Heart left ventricle (tissue), 16 donors: ENCODE measurements at regions not wholly inside any gene's neighbourhood (a gene's known extent, or its start where the extent isn't known, plus 50 kb on each side); places are given as distances from the start of the nearest gene placed in this dataset.

Experiments used
- ATAC-seq, 4 donors: fragments of 200-7000 bp; cut with Tn5 transposase; one replicate each; pipeline ENCODE4 v1.9.1; 2020 to 2022; ENCODE audit warnings: moderate library complexity in 4 of 4, mild to moderate bottlenecking in 3 of 4, moderate number of reproducible peaks in 1 of 4
- DNase-seq, 5 donors: peaks; one replicate each; pipeline ENCODE4 v3.0.0-alpha.2; 2020
- H3K27ac ChIP-seq, 12 donors: fragments of 200-600 bp; sonication (generic) in 4 of 12; one replicate each; pipeline versions ENCODE4 v1.5.0 to v1.8.0; 2016 to 2022; ENCODE audit warnings: mild to moderate bottlenecking in 2 of 12
- H3K27me3 ChIP-seq, 9 donors: fragments of 200-600 bp; sonication (generic) in 2 of 9; one replicate each; pipeline versions ENCODE4 v1.5.1 to v1.8.0; 2016 to 2022; ENCODE audit warnings: mild to moderate bottlenecking in 3 of 9
- H3K36me3 ChIP-seq, 9 donors: fragments of 200-600 bp; sonication (generic) in 2 of 9; one replicate each; pipeline versions ENCODE4 v1.5.0 to v1.8.0; 2018 to 2022; ENCODE audit warnings: mild to moderate bottlenecking in 2 of 9
- H3K4me1 ChIP-seq, 12 donors: fragments of 200-600 bp; sonication (generic) in 4 of 12; one replicate each; pipeline versions ENCODE4 v1.5.0 to v1.8.0; 2016 to 2022; ENCODE audit warnings: mild to moderate bottlenecking in 3 of 12
- H3K4me3 ChIP-seq, 12 donors: fragments of 200-600 bp; sonication (generic) in 4 of 12; one replicate each; pipeline versions ENCODE4 v1.5.0 to v1.8.0; 2017 to 2022; ENCODE audit warnings: mild to moderate bottlenecking in 9 of 12, moderate library complexity in 4 of 12
- H3K9me3 ChIP-seq, 12 donors: fragments of 200-600 bp; sonication (generic) in 4 of 12; one replicate each; pipeline versions ENCODE4 v1.5.0 to v1.8.0; 2016 to 2022; ENCODE audit warnings: mild to moderate bottlenecking in 1 of 12
- POLR2A ChIP-seq, 2 donors: fragments of 450-650 bp; IDR thresholded peaks; one replicate each; pipeline ENCODE4 v1.6.1; 2017; ENCODE audit warnings: antibody characterized with exemption in 2 of 2, mild to moderate bottlenecking in 2 of 2, moderate library complexity in 2 of 2
- WGBS, 4 donors: extraction: QIAGEN DNeasy Blood & Tissue Kit in 2 of 4; methylation state at CpG; one replicate each; pipeline versions ENCODE4 v1.1.5 to v1.1.7; 2013 to 2018; 5-methylcytosine and 5-hydroxymethylcytosine counted together
- intact Hi-C, 10 donors: fragments of 100-400 bp; cut with DNase I; formaldehyde crosslinking; loops; one replicate each; pipeline versions ENCODE4 v1.11.1 to v1.14.2; 2022
- TF ChIP-seq, protein P1 (sequence below), 12 donors: fragments of 200-600 bp; sonication (generic) in 4 of 12; IDR thresholded peaks; one replicate each; pipeline versions ENCODE4 v1.5.0 to v1.8.0; 2018 to 2022; ENCODE audit warnings: antibody characterized with exemption in 12 of 12, mild to moderate bottlenecking in 5 of 12
- donor health status: ischemic (EF 13 %, LVEDD 7.1; RV severe dilation, severe dysfunction).
- donor health status: healthy with polysubstance abuse.
- donor health status: DM: no; HTN: yes; CAD: no.
- donor health status: DM: no; HTN: no; CAD: no.
- donor health status: ischemic (EF 25% LVEDD 6.9; RV normal size, moderate dysfunction).
- donor health status: ischemic (EF 25% LVEDD 5.7; RV mildly dilated, moderate dysfunction).
- donor health status: healthy.
- donor health status: DM: yes; HTN: yes; CAD: no.
- donor health status: ischemic (EF 35%, LVEDD 5.7; RV mildly dilated, moderate dysfunction).
- donor health status: nonischemic (EF 11% LVEDD 7.7; RV severe dilation, severe dysfunction).
- donor health status: DM: yes; HTN: yes; CAD: no.
- donor health status: PGD.
- donor health status: ischemic (EF 29% LVEDD 5.4; RV normal size, mild dysfunction).
- donor health status: nonischemic (EF 23%, LVEDD 6.1; RV moderate dilation, normal function).

DNA sequence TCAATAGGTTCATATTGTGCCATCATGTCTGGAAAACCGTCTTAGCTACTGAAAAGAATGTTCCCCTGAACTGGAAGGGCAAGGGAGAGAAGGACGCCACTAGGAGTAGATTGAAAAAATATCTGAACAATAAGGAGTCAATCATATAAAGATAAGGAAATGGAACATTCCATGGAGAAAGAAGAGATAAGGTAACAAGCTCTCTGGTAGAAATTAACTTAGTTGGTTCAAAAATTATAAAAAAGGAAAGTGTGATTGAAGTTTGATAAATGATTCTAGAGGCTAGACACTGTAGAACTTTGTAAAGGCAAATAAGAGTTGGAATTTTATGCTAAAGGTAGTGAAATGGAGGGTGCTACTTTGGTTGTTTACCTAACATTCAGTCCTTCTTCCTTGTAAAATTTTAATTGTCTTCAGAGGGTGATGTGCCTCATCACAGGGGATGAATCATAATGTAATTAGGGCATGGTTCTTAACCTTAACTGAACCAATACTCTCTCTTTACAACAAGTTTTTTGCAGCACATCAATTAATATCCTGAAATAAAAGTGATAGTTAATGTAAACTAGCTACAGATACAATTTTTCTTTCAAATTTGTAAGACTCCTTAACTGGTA is 135.5 kb downstream of the GPX5 start:
- ATAC-seq (no peak), DNase-seq (no peak)
- Histone ChIP-seq H3K36me3 (no peaks in the 10 kb centered on the region), H3K27me3 (peaks cover 0 to 59% (median 21%) of the 10 kb centered on the region in 9 donors), H3K9me3 (no peaks in the 10 kb centered on the region), H3K4me3 (no peak overlapping the region), H3K27ac (no peak overlapping the region), H3K4me1 (peaks cover 0 to 17% (median 3%) of the 10 kb centered on the region in 12 donors)
- TF ChIP-seq, protein P1, sequence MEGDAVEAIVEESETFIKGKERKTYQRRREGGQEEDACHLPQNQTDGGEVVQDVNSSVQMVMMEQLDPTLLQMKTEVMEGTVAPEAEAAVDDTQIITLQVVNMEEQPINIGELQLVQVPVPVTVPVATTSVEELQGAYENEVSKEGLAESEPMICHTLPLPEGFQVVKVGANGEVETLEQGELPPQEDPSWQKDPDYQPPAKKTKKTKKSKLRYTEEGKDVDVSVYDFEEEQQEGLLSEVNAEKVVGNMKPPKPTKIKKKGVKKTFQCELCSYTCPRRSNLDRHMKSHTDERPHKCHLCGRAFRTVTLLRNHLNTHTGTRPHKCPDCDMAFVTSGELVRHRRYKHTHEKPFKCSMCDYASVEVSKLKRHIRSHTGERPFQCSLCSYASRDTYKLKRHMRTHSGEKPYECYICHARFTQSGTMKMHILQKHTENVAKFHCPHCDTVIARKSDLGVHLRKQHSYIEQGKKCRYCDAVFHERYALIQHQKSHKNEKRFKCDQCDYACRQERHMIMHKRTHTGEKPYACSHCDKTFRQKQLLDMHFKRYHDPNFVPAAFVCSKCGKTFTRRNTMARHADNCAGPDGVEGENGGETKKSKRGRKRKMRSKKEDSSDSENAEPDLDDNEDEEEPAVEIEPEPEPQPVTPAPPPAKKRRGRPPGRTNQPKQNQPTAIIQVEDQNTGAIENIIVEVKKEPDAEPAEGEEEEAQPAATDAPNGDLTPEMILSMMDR (IDR thresholded peaks at IDR 0.05): no peak
- no peak for TF ChIP-seq POLR2A (IDR thresholded peaks at IDR 0.05)
- intact Hi-C loops: no loop called here
- WGBS, 4 donors: 49 to 65% (median 64%) methylated on average over 2 of the region's 2 CpGs

DNA sequence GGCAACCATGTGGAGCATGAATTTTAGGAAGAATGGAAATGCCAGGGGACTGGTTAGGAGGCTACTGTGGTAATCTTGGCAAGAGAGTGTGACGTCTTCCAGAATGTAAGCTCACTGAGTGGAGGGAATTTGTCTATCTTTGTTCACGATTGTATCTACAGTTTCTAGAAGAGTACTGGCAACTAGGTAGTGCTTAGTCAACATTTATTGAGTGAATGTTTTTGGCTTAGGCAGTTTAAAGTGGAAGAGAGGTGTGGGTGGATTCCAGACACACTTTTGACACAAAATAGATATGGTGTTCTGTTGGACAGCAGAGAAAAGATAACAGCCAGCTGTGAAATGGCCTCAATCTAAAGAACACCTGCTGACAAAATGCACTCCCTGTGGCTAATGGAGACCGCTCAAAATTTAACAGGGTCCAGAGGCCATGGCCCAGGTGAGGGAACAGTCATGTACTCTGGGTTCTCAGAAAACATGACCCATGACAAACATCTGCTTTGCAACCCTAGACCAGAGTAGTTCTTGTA is 139.3 kb downstream of the GPX5 start:
- intact Hi-C loops: no loop called here
- Histone ChIP-seq H3K9me3 (no peaks in the 10 kb centered on the region), H3K4me3 (no peak overlapping the region), H3K27ac (no peak overlapping the region), H3K36me3 (no peaks in the 10 kb centered on the region), H3K4me1 (no peaks in the 10 kb centered on the region), H3K27me3 (peaks cover 0 to 28% (median 0%) of the 10 kb centered on the region in 9 donors)
- DNase-seq (no peak), ATAC-seq (no peak)
- WGBS, 4 donors: 73 to 80% (median 74%) methylated on average over 3 of the region's 3 CpGs
- no peak for TF ChIP-seq POLR2A (IDR thresholded peaks at IDR 0.05)
- TF ChIP-seq, protein P1 (IDR thresholded peaks at IDR 0.05): no peak

DNA sequence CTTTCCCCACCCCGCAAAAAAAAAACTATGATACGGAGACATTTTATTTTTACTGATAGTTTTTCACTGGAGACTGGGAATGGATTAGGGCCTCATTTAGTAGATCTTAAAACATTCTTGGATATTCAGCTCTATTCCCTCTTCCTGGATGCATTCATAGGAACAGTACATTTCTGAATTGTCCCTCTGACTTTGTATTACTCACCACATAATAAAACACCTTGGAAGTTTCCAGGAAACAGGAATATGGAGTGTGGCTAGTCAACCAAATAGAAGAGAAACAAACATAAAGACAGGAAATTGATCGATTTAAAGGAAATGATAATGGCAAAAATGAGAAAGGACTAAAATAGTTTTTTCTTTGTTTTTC is 147.7 kb downstream of the GPX5 start:
- DNase-seq: no peak
- peaks cover 0 to 9% (median 0%) of the 10 kb centered on the region in 12 donors for H3K4me1 ChIP-seq
- H3K36me3 ChIP-seq: no peaks in the 10 kb centered on the region
- WGBS, 4 donors: 61 to 63% (median 62%) methylated on average over 3 of the region's 3 CpGs
- H3K9me3 ChIP-seq: peaks cover 0 to 5% (median 0%) of the 10 kb centered on the region in 12 donors
- H3K27me3 ChIP-seq: peaks cover 0 to 77% (median 43%) of the 10 kb centered on the region in 9 donors
- TF ChIP-seq, protein P1 (IDR thresholded peaks at IDR 0.05): no peak
- no peak for TF ChIP-seq POLR2A (IDR thresholded peaks at IDR 0.05)
- intact Hi-C loops: no loop called here
- no peak for ATAC-seq
- no peak overlapping the region for H3K27ac ChIP-seq
- no peak overlapping the region for H3K4me3 ChIP-seq

DNA sequence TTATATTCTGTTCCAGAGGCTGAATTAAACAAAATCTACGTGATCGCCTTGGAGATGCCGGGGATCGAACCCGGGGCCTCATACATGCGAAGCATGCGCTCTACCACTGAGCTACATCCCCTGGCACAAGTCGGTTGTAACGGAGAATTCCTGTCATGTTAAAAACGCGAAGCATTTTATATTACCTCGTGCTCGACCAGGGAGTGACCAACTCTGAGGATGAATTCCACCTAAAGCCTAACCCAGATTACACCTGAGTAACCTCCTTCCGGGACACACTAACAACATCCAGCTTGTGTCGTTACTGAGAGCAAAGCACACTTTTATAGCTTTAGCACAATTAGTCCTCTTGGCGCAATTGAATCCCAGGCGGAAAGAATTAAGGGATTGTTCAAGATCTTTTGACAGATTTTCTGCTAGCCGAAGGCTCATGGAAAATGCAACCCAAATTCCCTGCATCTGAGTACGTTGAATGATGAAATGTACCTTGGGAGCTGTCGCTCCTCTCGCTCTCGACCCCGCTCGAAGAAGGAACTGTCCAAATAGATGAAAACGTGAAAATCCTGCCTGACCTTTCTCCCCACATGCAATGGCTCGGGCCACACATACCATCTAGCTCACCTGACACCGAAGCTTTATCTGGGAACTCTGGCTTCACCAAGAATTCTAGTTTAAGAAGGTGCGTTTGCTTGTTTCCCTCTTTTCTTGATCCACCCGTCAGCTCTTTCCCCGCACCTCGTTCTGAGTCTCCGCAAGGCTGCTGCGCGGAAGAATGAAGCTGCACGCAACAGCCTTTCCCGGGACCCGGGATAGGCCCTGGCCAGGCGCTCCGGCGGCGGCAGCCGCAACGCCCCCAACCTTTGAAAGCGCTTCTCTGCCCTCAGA is 148.3 kb downstream of the GPX5 start:
- intact Hi-C loops: no loop called here
- no peak for DNase-seq
- peak overlapping the region in 2 of 12 donors; percentile 6 to 19 for H3K4me3 ChIP-seq
- no peak for TF ChIP-seq POLR2A (IDR thresholded peaks at IDR 0.05)
- TF ChIP-seq, protein P1 (IDR thresholded peaks at IDR 0.05): no peak
- H3K9me3 ChIP-seq: peaks cover 0 to 5% (median 0%) of the 10 kb centered on the region in 12 donors
- ATAC-seq: peak in 1 of 4 donors; percentile 34
- H3K27me3 ChIP-seq: peaks cover 0 to 83% (median 48%) of the 10 kb centered on the region in 9 donors
- no peaks in the 10 kb centered on the region for H3K36me3 ChIP-seq
- no peak overlapping the region for H3K27ac ChIP-seq
- WGBS, 4 donors: 2 to 3% (median 2%) methylated on average over 44 of the region's 44 CpGs
- H3K4me1 ChIP-seq: peaks cover 0 to 9% (median 0%) of the 10 kb centered on the region in 12 donors
